Liver (tissue), 3 donors: ENCODE measurements at regions not wholly inside any gene's neighbourhood (a gene's known extent, or its start where the extent isn't known, plus 50 kb on each side); places are given as distances from the start of the nearest gene placed in this dataset.

Experiments used
- ATF3 ChIP-seq: IDR thresholded peaks from 2 replicates; pipeline ENCODE4 v1.6.1; 2016; ENCODE audit warnings: antibody characterized with exemption
- CTCF ChIP-seq: fragments of 150-350 bp; IDR thresholded peaks from 2 replicates; pipeline ENCODE4 v1.5.1; 2017; ENCODE audit warnings: improper control_type of control experiment, low read depth, low read length; ENCODE audit not compliant: missing input control
- GABPA ChIP-seq, 2 donors: IDR thresholded peaks in 1 of 2; conservative IDR thresholded peaks in 1 of 2; 2 replicates each; pipeline ENCODE4 v1.6.1; 2016; ENCODE audit warnings: antibody characterized with exemption in 2 of 2, mild to moderate bottlenecking in 1 of 2, moderate library complexity in 1 of 2
- HNF4G ChIP-seq: IDR thresholded peaks from 2 replicates; pipeline ENCODE4 v1.6.1; 2016; ENCODE audit warnings: antibody characterized with exemption
- RAD21 ChIP-seq, 2 donors: IDR thresholded peaks; 2 replicates each; pipeline ENCODE4 v1.6.1; 2016; ENCODE audit warnings: antibody characterized with exemption in 2 of 2, mild to moderate bottlenecking in 2 of 2
- RXRA ChIP-seq, 2 donors: IDR thresholded peaks; 2 replicates each; pipeline ENCODE4 v1.6.1; 2017 to 2018; ENCODE audit warnings: antibody characterized with exemption in 2 of 2, mild to moderate bottlenecking in 1 of 2
- ZBTB33 ChIP-seq: IDR thresholded peaks from 2 replicates; pipeline ENCODE4 v1.6.1; 2016; ENCODE audit warnings: antibody characterized with exemption
- TF ChIP-seq, protein P1 (sequence below): IDR thresholded peaks from 2 replicates; pipeline ENCODE4 v1.6.1; 2016; ENCODE audit warnings: antibody characterized with exemption, mild to moderate bottlenecking
- donor health status: healthy.
- donor health status: healthy.

DNA sequence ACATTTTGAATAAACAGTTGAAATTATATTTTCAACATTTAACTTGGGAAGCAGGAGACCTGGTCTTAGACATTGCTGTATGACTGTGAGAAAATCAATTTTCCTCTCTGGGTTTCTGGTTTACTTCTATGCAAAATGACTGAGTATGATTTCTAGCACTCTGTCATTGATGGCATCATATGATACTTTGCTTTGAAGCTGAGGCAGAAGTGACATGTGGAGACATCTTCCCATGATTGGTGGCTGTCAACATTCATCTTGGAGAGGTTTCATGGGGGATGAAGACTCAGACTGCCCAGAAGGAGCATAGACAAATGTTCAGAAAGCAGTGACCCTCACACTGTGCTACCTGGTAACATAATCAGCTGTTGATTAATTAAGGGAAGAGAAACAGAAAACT is 477.9 kb downstream of the PDCD6IP start:
- TF ChIP-seq GABPA (IDR thresholded peaks at IDR 0.05 in 1 of 2, conservative IDR thresholded peaks at IDR 0.05 in 1 of 2): no peak
- TF ChIP-seq CTCF: no peak
- TF ChIP-seq ZBTB33: no peak
- TF ChIP-seq RAD21 (IDR thresholded peaks at IDR 0.05): no peak
- TF ChIP-seq, protein P1, sequence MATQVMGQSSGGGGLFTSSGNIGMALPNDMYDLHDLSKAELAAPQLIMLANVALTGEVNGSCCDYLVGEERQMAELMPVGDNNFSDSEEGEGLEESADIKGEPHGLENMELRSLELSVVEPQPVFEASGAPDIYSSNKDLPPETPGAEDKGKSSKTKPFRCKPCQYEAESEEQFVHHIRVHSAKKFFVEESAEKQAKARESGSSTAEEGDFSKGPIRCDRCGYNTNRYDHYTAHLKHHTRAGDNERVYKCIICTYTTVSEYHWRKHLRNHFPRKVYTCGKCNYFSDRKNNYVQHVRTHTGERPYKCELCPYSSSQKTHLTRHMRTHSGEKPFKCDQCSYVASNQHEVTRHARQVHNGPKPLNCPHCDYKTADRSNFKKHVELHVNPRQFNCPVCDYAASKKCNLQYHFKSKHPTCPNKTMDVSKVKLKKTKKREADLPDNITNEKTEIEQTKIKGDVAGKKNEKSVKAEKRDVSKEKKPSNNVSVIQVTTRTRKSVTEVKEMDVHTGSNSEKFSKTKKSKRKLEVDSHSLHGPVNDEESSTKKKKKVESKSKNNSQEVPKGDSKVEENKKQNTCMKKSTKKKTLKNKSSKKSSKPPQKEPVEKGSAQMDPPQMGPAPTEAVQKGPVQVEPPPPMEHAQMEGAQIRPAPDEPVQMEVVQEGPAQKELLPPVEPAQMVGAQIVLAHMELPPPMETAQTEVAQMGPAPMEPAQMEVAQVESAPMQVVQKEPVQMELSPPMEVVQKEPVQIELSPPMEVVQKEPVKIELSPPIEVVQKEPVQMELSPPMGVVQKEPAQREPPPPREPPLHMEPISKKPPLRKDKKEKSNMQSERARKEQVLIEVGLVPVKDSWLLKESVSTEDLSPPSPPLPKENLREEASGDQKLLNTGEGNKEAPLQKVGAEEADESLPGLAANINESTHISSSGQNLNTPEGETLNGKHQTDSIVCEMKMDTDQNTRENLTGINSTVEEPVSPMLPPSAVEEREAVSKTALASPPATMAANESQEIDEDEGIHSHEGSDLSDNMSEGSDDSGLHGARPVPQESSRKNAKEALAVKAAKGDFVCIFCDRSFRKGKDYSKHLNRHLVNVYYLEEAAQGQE: no peak
- no peak for TF ChIP-seq RXRA (IDR thresholded peaks at IDR 0.05)
- no peak for TF ChIP-seq ATF3
- no peak for TF ChIP-seq HNF4G
